Effector memory CD4-positive, alpha-beta T cell (primary cell): ENCODE measurements at regions not wholly inside any gene's neighbourhood (a gene's known extent, or its start where the extent isn't known, plus 50 kb on each side); places are given as distances from the start of the nearest gene placed in this dataset.

Experiments
- DNase-seq, 3 donors: peaks; one replicate each; pipeline ENCODE4 v3.0.0-alpha.2; 2020
- H3K27ac ChIP-seq: 2 replicates; pipeline ENCODE4 v1.7.0; 2013; ENCODE audit warnings: mild to moderate bottlenecking, low read length, moderate library complexity; ENCODE audit not compliant: insufficient read depth, poor library complexity, severe bottlenecking
- H3K27me3 ChIP-seq: replicated peaks from 2 replicates; pipeline ENCODE4 v1.7.0; 2013; ENCODE audit warnings: mild to moderate bottlenecking, low read length; ENCODE audit not compliant: insufficient read depth, control insufficient read depth, poor library complexity, severe bottlenecking
- H3K36me3 ChIP-seq: 2 replicates; pipeline ENCODE4 v1.7.0; 2013; ENCODE audit warnings: mild to moderate bottlenecking, low read length, moderate library complexity; ENCODE audit not compliant: control insufficient read depth, insufficient read depth
- H3K4me1 ChIP-seq: 2 replicates; pipeline ENCODE4 v1.7.0; 2013; ENCODE audit warnings: low read length, mild to moderate bottlenecking; ENCODE audit not compliant: control insufficient read depth, insufficient read depth, poor library complexity, severe bottlenecking
- H3K4me3 ChIP-seq: 2 replicates; pipeline ENCODE4 v1.7.0; 2013; ENCODE audit warnings: low read length, low read depth, mild to moderate bottlenecking; ENCODE audit not compliant: insufficient read depth, poor library complexity, severe bottlenecking
- H3K9me3 ChIP-seq: 2 replicates; pipeline ENCODE4 v1.7.0; 2013; ENCODE audit warnings: mild to moderate bottlenecking, low read length, moderate library complexity; ENCODE audit not compliant: control insufficient read depth

GRCh38 chr3:106814231-106814630 is 563.0 kb upstream of the CCDC54 start:
- Histone ChIP-seq H3K27me3 (no peaks in the 10 kb centered on the region), H3K9me3 (no peaks in the 10 kb centered on the region), H3K4me3 (no peak overlapping the region), H3K4me1 (no peaks in the 10 kb centered on the region), H3K36me3 (no peaks in the 10 kb centered on the region), H3K27ac (no peak overlapping the region)
- no peak for DNase-seq

GRCh38 chr3:106816838-106817237 is 560.4 kb upstream of the CCDC54 start:
- DNase-seq = no peak
- no peak overlapping the region for H3K4me3 ChIP-seq

GRCh38 chr3:106817706-106818105 is 559.5 kb upstream of the CCDC54 start:
- no peaks in the 10 kb centered on the region for H3K4me1 ChIP-seq
- H3K4me3 ChIP-seq = no peak overlapping the region
- no peak for DNase-seq
- no peak overlapping the region for H3K27ac ChIP-seq
- H3K9me3 ChIP-seq = no peaks in the 10 kb centered on the region
- H3K27me3 ChIP-seq = no peaks in the 10 kb centered on the region
- H3K36me3 ChIP-seq = no peaks in the 10 kb centered on the region

More at GRCh38 chr3:106816838-106817237, 560.4 kb upstream of the CCDC54 start:
- Histone ChIP-seq H3K27me3 (no peaks in the 10 kb centered on the region), H3K27ac (no peak overlapping the region), H3K9me3 (no peaks in the 10 kb centered on the region), H3K36me3 (no peaks in the 10 kb centered on the region), H3K4me1 (no peaks in the 10 kb centered on the region)

- H3K9me3 ChIP-seq = no peaks in the 10 kb centered on the region
- no peaks in the 10 kb centered on the region for H3K27me3 ChIP-seq
- H3K4me1 ChIP-seq = no peaks in the 10 kb centered on the region
- H3K36me3 ChIP-seq = no peaks in the 10 kb centered on the region
- no peak overlapping the region for H3K27ac ChIP-seq
- H3K4me3 ChIP-seq = no peak overlapping the region
- no peak for DNase-seq
Observed at GRCh38 chr3:106819440-106819839, 557.8 kb upstream of the CCDC54 start.

- Histone ChIP-seq H3K36me3 (no peaks in the 10 kb centered on the region), H3K4me1 (no peaks in the 10 kb centered on the region), H3K27me3 (no peaks in the 10 kb centered on the region), H3K27ac (no peak overlapping the region), H3K9me3 (no peaks in the 10 kb centered on the region), H3K4me3 (no peak overlapping the region)
- no peak for DNase-seq
Observed at GRCh38 chr3:106820726-106821362, 556.4 kb upstream of the CCDC54 start.

- H3K4me3 ChIP-seq = no peak overlapping the region
- H3K36me3 ChIP-seq = no peaks in the 10 kb centered on the region
- no peaks in the 10 kb centered on the region for H3K4me1 ChIP-seq
- H3K9me3 ChIP-seq = no peaks in the 10 kb centered on the region
- no peaks in the 10 kb centered on the region for H3K27me3 ChIP-seq
- H3K27ac ChIP-seq = no peak overlapping the region
- DNase-seq = no peak
Observed at GRCh38 chr3:106821801-106822200, 555.4 kb upstream of the CCDC54 start.

- no peaks in the 10 kb centered on the region for H3K27me3 ChIP-seq
- H3K9me3 ChIP-seq = no peaks in the 10 kb centered on the region
- DNase-seq = no peak
- no peak overlapping the region for H3K27ac ChIP-seq
- H3K36me3 ChIP-seq = no peaks in the 10 kb centered on the region
- H3K4me1 ChIP-seq = no peaks in the 10 kb centered on the region
- H3K4me3 ChIP-seq = no peak overlapping the region
Observed at GRCh38 chr3:106822204-106822603, 555.0 kb upstream of the CCDC54 start.

GRCh38 chr3:106823701-106824100 is 553.5 kb upstream of the CCDC54 start:
- H3K4me3 ChIP-seq = no peak overlapping the region
- no peaks in the 10 kb centered on the region for H3K36me3 ChIP-seq
- no peaks in the 10 kb centered on the region for H3K4me1 ChIP-seq
- H3K27me3 ChIP-seq = no peaks in the 10 kb centered on the region
- H3K27ac ChIP-seq = no peak overlapping the region
- no peaks in the 10 kb centered on the region for H3K9me3 ChIP-seq
- no peak for DNase-seq

- no peak for DNase-seq
- Histone ChIP-seq H3K4me1 (no peaks in the 10 kb centered on the region), H3K27ac (no peak overlapping the region), H3K27me3 (no peaks in the 10 kb centered on the region), H3K4me3 (no peak overlapping the region), H3K9me3 (no peaks in the 10 kb centered on the region), H3K36me3 (no peaks in the 10 kb centered on the region)
Observed at GRCh38 chr3:106824856-106825255, 552.4 kb upstream of the CCDC54 start.

GRCh38 chr3:106825962-106826605 is 551.2 kb upstream of the CCDC54 start:
- no peaks in the 10 kb centered on the region for H3K36me3 ChIP-seq
- no peaks in the 10 kb centered on the region for H3K4me1 ChIP-seq
- no peak for DNase-seq
- no peak overlapping the region for H3K4me3 ChIP-seq
- H3K27ac ChIP-seq = no peak overlapping the region
- no peaks in the 10 kb centered on the region for H3K27me3 ChIP-seq
- no peaks in the 10 kb centered on the region for H3K9me3 ChIP-seq
